Superior temporal gyrus (tissue), 1 donor: ENCODE measurements at regions not wholly inside any gene's neighbourhood (a gene's known extent, or its start where the extent isn't known, plus 50 kb on each side); places are given as distances from the start of the nearest gene placed in this dataset.
"Not testable (repeated sequence)": the region's sequence is repeated elsewhere in the genome, so short reads cannot be mapped to it uniquely, and the experiment has no call there.

ENCODE experiments used
- DNase-seq: peaks from one replicate; pipeline ENCODE4 v3.0.0-alpha.2; 2016; ENCODE audit errors: extremely low spot score

DNA sequence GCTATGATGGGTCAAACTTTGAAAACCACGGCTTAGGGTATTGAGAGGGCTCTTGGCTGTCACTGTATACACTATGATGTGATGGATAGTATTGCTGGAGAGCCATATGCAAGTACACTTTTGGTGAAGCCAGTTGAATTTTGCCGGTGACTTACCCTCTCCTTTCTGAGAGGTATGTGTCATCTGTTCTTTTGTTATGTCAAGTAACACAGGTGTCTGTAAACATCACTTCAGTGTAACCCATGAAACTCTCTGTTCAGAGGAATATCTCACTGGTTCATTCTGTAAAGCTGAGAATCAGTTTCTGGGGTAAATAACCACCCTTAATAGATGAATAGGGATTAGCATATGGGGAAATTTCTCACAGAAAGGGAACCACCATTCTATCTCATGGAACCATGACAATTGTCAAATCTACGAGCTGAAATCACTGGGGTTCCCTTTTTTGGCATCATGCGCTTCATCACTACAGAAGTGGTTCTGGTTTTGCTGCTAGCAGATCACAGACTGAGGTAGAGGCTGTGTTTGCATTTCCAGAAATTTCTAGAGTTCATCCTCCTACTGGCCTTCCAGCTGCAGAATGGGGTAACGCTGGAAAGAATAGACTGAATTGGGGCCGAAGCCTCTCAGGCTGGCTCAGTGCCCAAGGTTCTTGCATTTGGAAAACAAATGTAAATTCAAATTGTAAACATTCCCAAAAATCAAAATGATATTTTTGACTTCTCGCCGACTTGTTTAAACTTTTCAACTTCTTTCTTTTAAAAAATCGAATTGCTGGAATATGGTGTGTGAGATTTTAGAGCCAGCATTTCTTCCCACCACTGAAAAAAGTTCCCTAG, 83.3 kb upstream of the CREB5 start:
- DNase-seq = no peak

DNA sequence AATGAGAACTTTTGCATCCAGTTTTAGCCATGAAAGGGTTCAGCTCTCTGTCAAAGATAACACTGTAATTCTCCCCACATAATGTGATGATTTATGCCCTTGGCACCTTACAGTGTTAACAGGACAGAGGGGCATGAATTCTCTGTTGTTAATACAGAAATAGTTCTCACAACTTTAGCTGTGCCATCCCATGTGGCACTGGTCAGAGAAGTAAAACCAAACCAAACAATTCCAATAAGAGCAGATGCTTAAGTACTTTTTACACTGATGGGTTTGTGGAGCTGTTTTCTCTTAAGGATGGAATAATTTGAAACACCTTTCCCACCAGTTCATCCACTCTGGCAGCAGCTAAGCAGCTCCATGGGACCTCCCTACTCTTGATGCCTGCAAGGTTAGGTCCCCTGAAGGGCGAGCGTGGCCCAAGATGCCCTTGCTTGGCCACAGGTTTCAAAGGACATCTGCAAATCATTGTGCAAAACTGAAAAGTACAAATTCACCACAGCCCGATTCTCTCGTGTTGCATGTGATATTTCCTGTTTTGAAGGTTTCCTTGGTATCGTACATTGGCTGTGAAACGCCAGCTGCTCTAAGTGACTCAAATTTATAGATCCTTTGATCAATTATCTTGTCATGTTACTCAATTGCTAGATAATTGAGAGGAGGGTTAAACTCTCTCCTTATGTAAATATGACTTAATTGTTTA, 82.5 kb upstream of the CREB5 start:
- no peak for DNase-seq

- no peak for DNase-seq
Observed at GRCh38 chr7:28330384-28331070, 81.8 kb upstream of the CREB5 start.

DNA sequence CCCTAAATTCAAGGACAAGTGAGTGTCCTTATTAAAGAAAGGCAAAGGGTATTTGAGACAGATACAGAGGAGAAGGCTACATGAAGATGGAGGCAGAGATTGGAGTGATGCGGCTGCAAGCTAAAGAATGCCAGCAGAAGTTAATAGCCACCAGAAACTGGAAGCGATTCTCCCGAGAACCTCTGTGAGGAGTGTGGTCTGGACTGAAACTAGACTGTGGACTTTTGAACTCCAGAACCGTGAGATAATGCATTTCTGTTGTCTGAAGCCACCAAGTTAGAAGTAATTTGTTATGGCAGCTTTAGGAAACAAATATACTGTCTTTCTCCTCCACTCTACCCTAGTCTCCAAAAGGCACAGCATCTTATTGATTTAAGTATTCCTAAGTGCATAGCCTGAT, 80.3 kb upstream of the CREB5 start:
- no peak for DNase-seq

DNA sequence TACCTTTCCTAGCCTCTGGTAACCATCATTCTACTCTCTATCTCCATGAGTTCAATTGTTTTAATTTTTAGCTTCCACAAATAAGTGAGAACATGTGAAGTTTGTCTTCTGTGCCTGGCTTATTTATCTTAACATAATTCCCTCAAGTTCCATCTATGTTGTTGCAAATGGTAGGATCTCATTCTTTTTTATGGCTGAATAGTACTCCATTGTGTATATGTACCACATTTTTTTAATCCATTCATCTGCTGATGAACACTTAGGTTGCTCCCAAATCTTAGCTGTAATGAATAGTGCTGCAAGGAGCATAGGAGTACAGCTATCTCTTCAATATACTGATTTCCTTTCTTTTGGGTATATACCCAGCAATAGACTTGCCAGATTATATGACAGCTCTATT, 78.8 kb upstream of the CREB5 start:
- DNase-seq = not testable (repeated sequence)

DNA sequence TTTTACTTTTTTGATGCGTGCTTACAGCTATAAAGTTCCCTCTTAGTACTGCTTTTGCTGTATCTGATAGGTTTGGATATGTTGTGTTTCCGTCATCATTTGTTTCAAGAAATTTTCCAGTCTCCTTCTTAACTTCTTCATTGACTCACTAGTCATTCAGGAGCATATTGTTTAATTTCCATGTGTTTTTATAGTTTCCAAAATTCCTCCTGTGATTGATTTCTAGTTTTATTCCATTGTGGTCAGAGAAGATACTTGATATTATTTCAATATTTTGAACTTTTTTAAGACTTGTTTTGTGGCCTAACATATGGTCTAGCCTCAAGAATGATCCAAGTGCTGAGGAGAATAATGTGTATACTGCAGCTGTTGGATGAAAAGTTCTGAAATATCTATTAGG, 75.5 kb upstream of the CREB5 start:
- DNase-seq = no peak

DNA sequence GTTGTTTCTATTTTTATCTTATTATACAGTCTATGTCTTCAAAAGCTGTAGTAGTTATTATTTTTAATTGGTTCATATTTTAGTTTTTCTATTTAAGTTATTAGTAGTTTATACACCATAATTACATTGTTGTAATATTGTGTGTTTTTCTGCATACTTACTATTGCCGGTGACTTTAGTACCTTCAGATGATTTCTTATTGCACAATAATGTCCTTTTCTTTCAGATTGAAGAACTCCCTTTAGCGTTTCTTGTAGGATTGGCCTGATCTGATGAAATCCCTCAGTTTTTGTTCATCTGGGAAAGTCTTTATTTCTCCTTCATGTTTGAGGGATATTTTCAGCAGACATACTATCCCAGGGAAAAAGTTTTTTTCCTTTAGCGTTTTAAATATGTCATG, 74.3 kb upstream of the CREB5 start:
- DNase-seq = no peak

DNA sequence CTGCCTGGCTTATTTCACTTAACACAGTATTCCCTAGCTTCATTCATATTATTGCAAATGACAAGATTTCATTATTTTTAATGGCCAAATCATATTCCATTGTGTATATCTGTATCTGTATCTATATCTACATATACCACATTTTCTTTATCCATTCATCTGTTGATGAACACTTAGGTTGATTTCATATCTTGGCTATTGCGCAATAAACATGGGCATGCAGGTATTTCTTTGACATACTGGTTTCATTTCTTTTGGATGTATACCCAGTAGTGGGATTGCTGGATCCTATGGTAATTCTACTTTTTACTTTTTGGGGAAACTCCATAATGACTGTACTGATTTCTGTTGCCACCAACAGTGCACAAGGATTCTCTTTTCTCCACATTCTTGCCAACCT, 68.9 kb upstream of the CREB5 start:
- DNase-seq = no peak

DNA sequence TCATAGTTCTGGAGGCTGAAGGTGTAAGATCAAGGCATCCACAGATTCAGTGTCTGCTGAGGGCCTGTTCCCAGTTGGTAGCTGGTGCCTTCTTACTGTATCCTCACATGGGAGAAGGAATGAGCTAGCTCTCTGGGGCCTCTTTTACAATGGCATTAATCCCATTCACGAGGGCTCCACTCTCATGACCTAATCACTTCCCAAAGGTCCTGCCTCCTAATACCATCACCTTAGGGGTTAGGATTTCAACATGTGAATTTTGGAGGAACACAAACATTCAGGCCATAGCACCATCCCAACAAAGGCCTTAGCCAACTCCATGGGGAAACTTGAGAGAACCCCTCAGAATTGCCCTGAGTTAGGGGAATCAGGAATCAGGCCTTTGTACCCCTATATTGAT, 66.1 kb upstream of the CREB5 start:
- DNase-seq = no peak

DNA sequence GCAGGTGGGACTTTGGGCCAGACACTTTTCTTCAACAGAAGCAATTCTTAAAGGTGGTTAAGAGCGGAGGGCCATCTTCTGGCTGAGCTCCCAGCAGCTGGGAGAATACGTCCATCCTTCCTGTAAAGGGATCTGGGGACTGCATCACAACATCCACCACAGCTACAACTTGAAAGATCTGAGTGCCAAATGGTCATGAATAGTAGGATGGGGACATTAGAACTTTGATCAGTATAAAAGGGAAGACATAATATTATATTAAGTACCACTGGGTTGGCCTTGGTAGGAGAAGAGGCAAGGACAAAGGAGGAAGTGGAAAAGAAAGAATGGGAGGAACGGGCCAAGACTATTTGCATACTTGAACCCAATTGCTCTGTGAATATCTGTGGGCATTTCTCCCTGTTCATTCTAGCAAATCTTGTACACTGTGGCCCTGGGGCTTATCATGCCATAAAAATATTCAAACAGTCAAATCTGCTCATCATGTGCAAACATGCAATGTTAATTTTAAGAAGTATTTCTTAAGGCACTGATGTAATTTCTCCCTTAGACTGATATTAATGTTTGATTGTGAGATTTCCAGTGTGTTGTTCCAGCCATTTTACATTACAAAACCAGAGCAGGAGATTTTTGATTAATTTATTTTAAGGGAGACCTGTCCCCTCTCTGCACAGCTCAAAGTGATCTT, 65.5 kb upstream of the CREB5 start:
- no peak for DNase-seq

DNA sequence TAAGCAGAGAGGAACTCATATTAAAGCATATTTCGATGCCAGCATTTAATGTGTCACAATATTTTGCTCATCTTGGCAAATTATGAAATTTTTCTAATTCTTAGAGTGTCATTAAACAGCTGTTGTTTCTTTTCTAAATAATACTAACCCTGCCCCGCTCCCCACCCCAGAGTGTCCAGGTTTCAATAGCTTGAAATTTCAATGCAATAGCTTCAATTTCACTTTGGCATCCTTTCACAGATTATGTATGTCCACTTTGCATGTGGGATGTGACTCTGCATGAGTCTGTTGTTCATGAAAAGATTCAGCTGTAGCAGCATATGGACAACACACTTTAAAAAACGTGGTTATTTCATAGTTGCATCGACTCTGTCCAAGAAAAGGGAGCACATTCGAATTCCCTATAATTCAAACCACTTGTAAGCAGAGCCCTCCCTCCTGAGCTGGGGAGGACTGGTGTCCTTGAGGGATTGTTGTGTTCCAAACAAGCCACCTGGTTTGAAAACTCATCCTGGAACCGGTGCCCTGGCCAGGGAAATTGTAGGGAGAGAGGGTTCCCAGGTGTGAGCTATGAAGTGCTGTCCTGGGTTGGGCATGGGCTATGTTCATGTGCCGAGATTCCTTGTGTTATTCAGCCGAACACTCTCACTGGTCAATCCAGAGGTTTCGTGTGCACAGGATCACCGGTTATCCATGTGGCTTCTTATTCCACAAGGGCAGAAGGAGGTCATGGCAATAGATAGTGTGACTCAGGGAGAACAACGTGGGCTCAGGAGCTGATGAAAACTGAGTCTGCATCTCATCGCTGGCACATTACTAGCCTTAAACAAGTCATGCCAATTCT, 64.6 kb upstream of the CREB5 start:
- no peak for DNase-seq

DNA sequence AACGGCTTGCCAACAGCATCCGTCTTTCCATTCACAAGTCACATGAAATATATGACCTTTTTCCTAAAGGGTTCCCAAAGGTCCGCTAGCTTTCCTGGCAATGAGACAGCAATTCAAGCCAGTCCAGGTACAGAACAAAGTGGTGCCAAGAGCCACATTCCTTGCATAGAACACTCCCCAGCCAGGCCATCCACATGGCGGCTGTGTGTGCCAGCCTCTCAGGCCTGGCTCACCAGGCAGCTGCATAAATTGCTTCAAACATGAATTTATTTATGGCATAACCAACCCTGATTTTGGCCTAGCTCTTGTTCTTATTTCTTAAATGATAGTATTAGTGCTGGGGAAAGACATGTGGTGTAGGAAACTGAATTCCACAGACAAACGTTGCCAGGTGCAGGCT, 63.7 kb upstream of the CREB5 start:
- no peak for DNase-seq

DNA sequence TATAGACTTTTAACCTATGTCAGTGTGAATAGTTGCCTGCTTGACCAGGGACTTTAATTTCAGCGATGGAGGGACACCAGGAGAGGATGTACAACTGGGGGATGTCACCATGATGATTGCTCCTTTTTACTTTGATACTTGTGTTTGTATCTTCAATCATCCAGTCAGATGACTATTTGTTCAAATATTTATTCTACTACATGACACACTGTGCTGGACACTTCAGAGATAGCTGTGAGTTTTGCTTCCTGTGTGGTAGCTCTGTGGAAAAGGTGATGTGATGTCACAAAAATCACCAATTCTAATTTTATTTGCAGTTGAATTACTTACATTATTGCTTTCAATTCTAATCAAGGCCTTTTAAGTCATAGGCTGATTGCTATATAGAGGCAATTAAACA, 62.7 kb upstream of the CREB5 start:
- no peak for DNase-seq

GRCh38 chr7:28350662-28351061, 61.7 kb upstream of the CREB5 start:
- no peak for DNase-seq

DNA sequence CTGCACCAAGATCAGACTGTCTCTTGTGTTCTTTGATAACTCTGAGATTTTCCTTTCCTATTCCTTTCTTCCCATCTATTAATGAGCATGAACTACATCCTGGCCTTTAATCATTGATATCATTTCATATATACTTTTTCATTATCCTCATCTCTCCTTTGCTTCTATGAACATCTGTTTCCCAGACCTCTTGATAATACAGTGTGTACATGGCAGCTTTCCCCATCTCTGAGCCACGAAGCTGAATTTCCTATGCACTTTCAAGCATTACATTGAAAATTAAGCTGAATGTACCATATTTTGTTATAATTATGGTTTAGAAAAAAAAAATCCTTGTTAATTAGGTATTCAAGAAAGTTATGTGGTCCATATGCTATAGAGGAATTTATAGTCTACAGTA, 60.9 kb upstream of the CREB5 start:
- DNase-seq = no peak

- DNase-seq = no peak
Observed at GRCh38 chr7:28354601-28355402, 57.5 kb upstream of the CREB5 start.

DNA sequence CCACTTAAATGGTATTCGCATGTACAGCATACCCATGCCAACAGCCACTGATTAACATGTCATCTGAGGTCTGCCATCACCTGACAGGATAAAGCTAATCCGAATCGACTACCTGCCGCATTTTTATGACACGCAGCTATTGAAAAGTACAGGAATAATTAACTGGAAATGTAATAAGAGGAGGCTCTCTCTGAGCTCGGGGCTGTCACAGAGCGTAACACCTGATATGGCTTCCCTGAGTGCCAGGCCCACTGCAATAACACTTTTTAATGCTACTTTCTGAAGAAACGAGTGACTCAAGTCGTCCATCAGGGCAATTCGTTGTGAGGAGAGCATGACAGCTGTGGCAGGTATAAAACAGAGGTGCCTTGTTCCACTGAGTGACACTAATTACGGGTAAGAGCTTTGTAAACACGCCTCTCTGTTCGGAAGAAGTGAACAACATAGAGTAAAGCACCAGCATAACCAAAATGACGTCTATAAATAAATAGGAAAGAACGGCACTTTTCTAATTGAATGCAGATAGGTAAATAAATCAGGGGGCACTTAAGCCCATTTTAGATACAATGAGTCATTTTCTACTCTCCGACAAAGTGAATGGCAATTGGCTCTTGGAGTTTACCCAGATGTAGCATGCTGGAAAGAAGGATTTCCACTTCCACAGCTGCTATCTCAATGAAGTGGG, 56.5 kb upstream of the CREB5 start:
- DNase-seq = no peak

DNA sequence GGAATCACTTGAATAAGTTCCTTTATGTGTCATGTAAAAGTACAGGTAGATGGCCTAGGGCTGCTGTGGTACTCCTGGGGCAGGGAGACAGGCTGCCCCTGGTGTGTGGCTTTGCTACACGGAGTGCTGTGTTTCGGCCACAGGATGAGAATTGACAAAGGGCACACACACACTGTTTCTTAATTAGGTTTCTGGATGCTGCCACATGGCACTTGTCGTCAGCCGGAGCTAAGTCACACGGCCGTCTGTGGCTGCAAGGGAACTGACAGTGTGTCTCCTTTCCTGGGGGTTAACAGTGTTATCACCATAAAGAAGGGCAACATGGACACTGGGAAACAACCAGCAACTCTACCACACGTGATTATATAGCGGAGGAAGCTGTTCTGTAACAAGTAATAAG, 55.7 kb upstream of the CREB5 start:
- no peak for DNase-seq

DNA sequence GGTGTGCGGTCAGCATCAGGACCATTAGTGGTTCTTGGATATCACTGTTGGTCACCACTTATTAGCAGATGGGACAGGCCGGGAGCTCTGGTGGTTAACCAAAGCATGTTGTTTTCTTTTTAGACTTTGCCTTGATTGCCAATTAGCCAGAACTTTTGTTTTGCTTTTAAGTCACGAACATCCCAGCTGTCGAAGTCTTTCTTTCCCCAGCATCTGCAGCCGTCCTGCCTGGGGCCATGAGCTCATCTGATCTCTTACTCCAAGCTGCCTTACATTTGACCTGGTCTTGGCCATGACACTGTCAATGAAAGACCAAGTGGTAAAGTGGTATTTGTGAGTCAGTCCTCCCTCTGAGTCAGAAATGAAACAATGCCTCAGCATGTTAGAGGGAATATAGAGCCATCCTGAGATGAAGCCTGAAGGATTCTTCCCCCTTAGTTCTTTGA, 53.9 kb upstream of the CREB5 start:
- no peak for DNase-seq

GRCh38 chr7:28360739-28361138, 51.6 kb upstream of the CREB5 start:
- DNase-seq = no peak
